B cell (primary cell): ENCODE measurements at regions not wholly inside any gene's neighbourhood (a gene's known extent, or its start where the extent isn't known, plus 50 kb on each side); places are given as distances from the start of the nearest gene placed in this dataset.

Source experiments
- ATAC-seq: fragments of 200-7000 bp; cut with Tn5 transposase; one replicate; pipeline ENCODE4 v1.10.0; 2021; ENCODE audit warnings: low read depth, mild to moderate bottlenecking, moderate number of reproducible peaks, moderate library complexity
- CTCF ChIA-PET: fragments of 350-600 bp; sonication (Branson Sonifier 250); formaldehyde crosslinking; loops from one replicate; lab custom pipeline; 2021; ENCODE audit warnings: antibody characterized with exemption, inconsistent platforms; lab: Charles Lee
- POLR2A ChIA-PET: fragments of 350-600 bp; sonication (Branson Sonifier 250); formaldehyde crosslinking; loops from one replicate; lab custom pipeline; 2021; ENCODE audit warnings: antibody characterized with exemption; lab: Charles Lee
- DNase-seq: peaks from one replicate; pipeline ENCODE4 v3.0.0; 2013
- H2AFZ ChIP-seq: 2 replicates; pipeline ENCODE4 v1.6.1; 2012; ENCODE audit warnings: mild to moderate bottlenecking, low read depth, low read length; ENCODE audit not compliant: insufficient read depth, poor library complexity, severe bottlenecking
- H3K27ac ChIP-seq, 2 donors: 1 replicate in 1 of 2; 2 replicates in 1 of 2; pipeline ENCODE4 v1.5.1; 2012 to 2013; ENCODE audit warnings: low read length in 2 of 2, mild to moderate bottlenecking in 2 of 2, moderate library complexity in 1 of 2
- H3K27me3 ChIP-seq, 4 experiments: fragments of 200-600 bp in 1 of 4; sonication (generic) in 1 of 4; replicated peaks in 1 of 4; 1 replicate in 2 of 4; 2 replicates in 2 of 4; pipeline versions ENCODE4 v1.6.1 to v1.7.0; 2013 to 2016; ENCODE audit warnings: low read length in 3 of 4, mild to moderate bottlenecking in 2 of 4, mixed read lengths in 1 of 4, moderate library complexity in 1 of 4; ENCODE audit not compliant: insufficient read depth in 4 of 4, control insufficient read depth in 3 of 4; ENCODE audit errors: control extremely low read depth in 1 of 4
- H3K36me3 ChIP-seq, 2 experiments: replicated peaks in 1 of 2; 1 replicate in 1 of 2; 2 replicates in 1 of 2; pipeline versions ENCODE4 v1.6.1 to v1.7.1; 2013; ENCODE audit warnings: low read length in 1 of 2; ENCODE audit not compliant: insufficient read depth in 2 of 2, control insufficient read depth in 1 of 2; ENCODE audit errors: control extremely low read depth in 1 of 2, extremely low read depth in 1 of 2
- H3K4me1 ChIP-seq, 2 donors: fragments of 200-600 bp in 1 of 2; sonication (generic) in 1 of 2; 1 replicate in 1 of 2; 2 replicates in 1 of 2; pipeline versions ENCODE4 v1.5.1 to v1.6.1; 2013 to 2017; ENCODE audit warnings: low read length in 2 of 2; ENCODE audit not compliant: control insufficient read depth in 2 of 2, insufficient read depth in 2 of 2
- H3K4me2 ChIP-seq: replicated peaks from 2 replicates; pipeline ENCODE3; 2012; ENCODE audit warnings: mild to moderate bottlenecking, low read depth, low read length; ENCODE audit not compliant: poor library complexity, severe bottlenecking
- H3K4me3 ChIP-seq, 5 experiments: fragments of 200-600 bp in 1 of 5; sonication (generic) in 1 of 5; 1 replicate in 3 of 5; 2 replicates in 2 of 5; pipeline versions ENCODE4 v1.5.1 to v1.7.0; 2011 to 2016; ENCODE audit warnings: low read length in 4 of 5, mild to moderate bottlenecking in 4 of 5, low read depth in 2 of 5, control low read depth in 1 of 5, moderate library complexity in 1 of 5; ENCODE audit not compliant: insufficient read depth in 1 of 5; ENCODE audit errors: control extremely low read depth in 1 of 5, extremely low read depth in 1 of 5
- H3K79me2 ChIP-seq: fragments of 200-600 bp; sonication (generic); one replicate; pipeline ENCODE4 v1.6.0; 2016; ENCODE audit warnings: low read length; ENCODE audit not compliant: control insufficient read depth, insufficient read depth
- H3K9ac ChIP-seq: fragments of 200-600 bp; sonication (generic); 2 replicates; pipeline ENCODE4 v1.6.1; 2017; ENCODE audit warnings: mild to moderate bottlenecking, low read length, moderate library complexity
- H3K9me3 ChIP-seq, 3 donors: one replicate each; pipeline versions ENCODE4 v1.6.1 to v1.7.1; 2013; ENCODE audit warnings: low read length in 2 of 3; ENCODE audit not compliant: control insufficient read depth in 2 of 3, insufficient read depth in 1 of 3; ENCODE audit errors: control extremely low read depth in 1 of 3
- H4K20me1 ChIP-seq: 2 replicates; pipeline ENCODE4 v1.6.0; 2012; ENCODE audit warnings: mild to moderate bottlenecking, low read length; ENCODE audit not compliant: insufficient read depth, control insufficient read depth, poor library complexity, severe bottlenecking
- H3K27ac Mint-ChIP-seq: one replicate; pipeline ENCODE4 v1.8.0; 2021; ENCODE audit warnings: mixed read lengths
- H3K27me3 Mint-ChIP-seq: one replicate; pipeline ENCODE4 v1.8.0; 2021; ENCODE audit warnings: mixed read lengths
- H3K4me1 Mint-ChIP-seq: one replicate; pipeline ENCODE4 v1.8.0; 2021; ENCODE audit warnings: mixed read lengths
- H3K4me3 Mint-ChIP-seq: one replicate; pipeline ENCODE4 v1.8.0; 2021; ENCODE audit warnings: mixed read lengths
- H3K9me3 Mint-ChIP-seq: one replicate; pipeline ENCODE4 v1.8.0; 2022; ENCODE audit warnings: mixed read lengths; ENCODE audit not compliant: insufficient read depth
- EZH2 ChIP-seq: IDR thresholded peaks from 2 replicates; pipeline ENCODE4 v1.6.1; 2012; ENCODE audit warnings: borderline replicate concordance, low read depth, mild to moderate bottlenecking, moderate library complexity, low read length; ENCODE audit not compliant: insufficient read depth, poor library complexity, severe bottlenecking
- WGBS: methylation state at CpG from one replicate; pipeline ENCODE4 v1.1.5; 2013; ENCODE audit warnings: missing lambda C conversion rate; ENCODE audit not compliant: insufficient coverage; 5-methylcytosine and 5-hydroxymethylcytosine counted together
- intact Hi-C: fragments of 100-400 bp; cut with micrococcal nuclease; formaldehyde crosslinking; loops from one replicate; pipeline ENCODE4 v1.10.0; 2022
- TF ChIP-seq, protein P1 (sequence below): fragments of 200-600 bp; IDR thresholded peaks from one replicate; pipeline ENCODE4 v1.8.0; 2022; ENCODE audit warnings: antibody characterized with exemption, mild to moderate bottlenecking

- TF ChIP-seq, protein P1, sequence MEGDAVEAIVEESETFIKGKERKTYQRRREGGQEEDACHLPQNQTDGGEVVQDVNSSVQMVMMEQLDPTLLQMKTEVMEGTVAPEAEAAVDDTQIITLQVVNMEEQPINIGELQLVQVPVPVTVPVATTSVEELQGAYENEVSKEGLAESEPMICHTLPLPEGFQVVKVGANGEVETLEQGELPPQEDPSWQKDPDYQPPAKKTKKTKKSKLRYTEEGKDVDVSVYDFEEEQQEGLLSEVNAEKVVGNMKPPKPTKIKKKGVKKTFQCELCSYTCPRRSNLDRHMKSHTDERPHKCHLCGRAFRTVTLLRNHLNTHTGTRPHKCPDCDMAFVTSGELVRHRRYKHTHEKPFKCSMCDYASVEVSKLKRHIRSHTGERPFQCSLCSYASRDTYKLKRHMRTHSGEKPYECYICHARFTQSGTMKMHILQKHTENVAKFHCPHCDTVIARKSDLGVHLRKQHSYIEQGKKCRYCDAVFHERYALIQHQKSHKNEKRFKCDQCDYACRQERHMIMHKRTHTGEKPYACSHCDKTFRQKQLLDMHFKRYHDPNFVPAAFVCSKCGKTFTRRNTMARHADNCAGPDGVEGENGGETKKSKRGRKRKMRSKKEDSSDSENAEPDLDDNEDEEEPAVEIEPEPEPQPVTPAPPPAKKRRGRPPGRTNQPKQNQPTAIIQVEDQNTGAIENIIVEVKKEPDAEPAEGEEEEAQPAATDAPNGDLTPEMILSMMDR, result no peak
- no peak for TF ChIP-seq EZH2
- H3K4me3 ChIP-seq, result no peak overlapping the region
- ChIA-PET POLR2A (no interaction called here), CTCF (no interaction called here)
- no CpG with 5 or more reads among the region's 4 CpGs for WGBS
- no peaks in the 10 kb centered on the region for H3K79me2 ChIP-seq
- Mint-ChIP-seq H3K9me3 (no peaks in the 10 kb centered on the region), H3K4me1 (no peaks in the 10 kb centered on the region), H3K27ac (no peak overlapping the region), H3K27me3 (peaks cover 6% of the 10 kb centered on the region), H3K4me3 (no peak overlapping the region)
- H3K36me3 ChIP-seq, result no peaks in the 10 kb centered on the region
- no peak overlapping the region for H3K9ac ChIP-seq
- no peaks in the 10 kb centered on the region for H3K4me1 ChIP-seq
- no peak for DNase-seq
- no peak overlapping the region for H3K4me2 ChIP-seq
- H3K27ac ChIP-seq, result no peak overlapping the region
- H4K20me1 ChIP-seq, result no peaks in the 10 kb centered on the region
- H3K9me3 ChIP-seq, result no peaks in the 10 kb centered on the region
- H2AFZ ChIP-seq, result no peak overlapping the region
- ATAC-seq, result no peak
- intact Hi-C loops, result no loop called here
- H3K27me3 ChIP-seq, result no peaks in the 10 kb centered on the region
Measured at GRCh38 chr4:14262221-14262620, 634.7 kb upstream of the BOD1L1 start.

GRCh38 chr4:14264437-14264836, 636.9 kb upstream of the BOD1L1 start:
- ChIA-PET POLR2A (no interaction called here), CTCF (interaction anchor here (0.7 to 1.6 kb wide), 3 partner anchors 10 to 939 kb away, joined by 3 to 5 read pairs (median 3); no protein-coding TSS in a partner anchor)
- Histone ChIP-seq H3K9me3 (no peaks in the 10 kb centered on the region), H3K27me3 (no peaks in the 10 kb centered on the region), H3K4me1 (peaks cover 0 to 3% of the 10 kb centered on the region in 2 donors), H3K4me3 (no peak overlapping the region), H3K79me2 (no peaks in the 10 kb centered on the region), H3K9ac (no peak overlapping the region), H4K20me1 (no peaks in the 10 kb centered on the region), H3K27ac (no peak overlapping the region), H2AFZ (no peak overlapping the region), H3K4me2 (no peak overlapping the region), H3K36me3 (no peaks in the 10 kb centered on the region)
- WGBS, result 100% methylated on average over 1 of the region's 4 CpGs
- H3K4me1 Mint-ChIP-seq, result peaks cover 3% of the 10 kb centered on the region
- peaks cover 6% of the 10 kb centered on the region for H3K27me3 Mint-ChIP-seq
- TF ChIP-seq, protein P1, result no peak
- intact Hi-C loops, result no loop called here
- no peaks in the 10 kb centered on the region for H3K9me3 Mint-ChIP-seq
- no peak overlapping the region for H3K4me3 Mint-ChIP-seq
- no peak for ATAC-seq
- no peak overlapping the region for H3K27ac Mint-ChIP-seq
- no peak for DNase-seq
